ENCODE measurements at regions not wholly inside any gene's neighbourhood (a gene's known extent, or its start where the extent isn't known, plus 50 kb on each side); places are given as distances from the start of the nearest gene placed in this dataset.

- no peak for DNase-seq (ENCODE audit: extremely low read depth, low read depth)
- no peak for TF ChIP-seq CTCF (IDR thresholded peaks at IDR 0.05; ENCODE audit: low read depth, low read length, missing control alignments)
- H3K4me3 ChIP-seq (replicated peaks; ENCODE audit: low read depth, low read length), result no peak overlapping the region
Observed at GRCh38 chr7:84283798-84284197, 89.2 kb upstream of the SEMA3A start.

GRCh38 chr7:84281518-84281917 is 86.9 kb upstream of the SEMA3A start:
- DNase-seq (ENCODE audit: extremely low read depth, low read depth), result no peak
- H3K4me3 ChIP-seq (replicated peaks; ENCODE audit: low read depth, low read length), result no peak overlapping the region
- TF ChIP-seq CTCF (IDR thresholded peaks at IDR 0.05; ENCODE audit: low read depth, low read length, missing control alignments), result no peak

GRCh38 chr7:84277628-84278224 is 83.1 kb upstream of the SEMA3A start:
- no peak overlapping the region for H3K4me3 ChIP-seq (replicated peaks; ENCODE audit: low read depth, low read length)
- TF ChIP-seq CTCF (IDR thresholded peaks at IDR 0.05; ENCODE audit: low read depth, low read length, missing control alignments), result no peak
- no peak for DNase-seq (ENCODE audit: extremely low read depth, low read depth)

- no peak overlapping the region for H3K4me3 ChIP-seq (replicated peaks; ENCODE audit: low read depth, low read length)
- no peak for TF ChIP-seq CTCF (IDR thresholded peaks at IDR 0.05; ENCODE audit: low read depth, low read length, missing control alignments)
- DNase-seq (ENCODE audit: extremely low read depth, low read depth), result no peak
Observed at GRCh38 chr7:84274029-84274638, 79.5 kb upstream of the SEMA3A start.

- DNase-seq (ENCODE audit: extremely low read depth, low read depth), result no peak
- H3K4me3 ChIP-seq (replicated peaks; ENCODE audit: low read depth, low read length), result no peak overlapping the region
- no peak for TF ChIP-seq CTCF (IDR thresholded peaks at IDR 0.05; ENCODE audit: low read depth, low read length, missing control alignments)
Observed at GRCh38 chr7:84271543-84271942, 77.0 kb upstream of the SEMA3A start.

GRCh38 chr7:84264396-84264795 is 69.8 kb upstream of the SEMA3A start:
- H3K4me3 ChIP-seq (replicated peaks; ENCODE audit: low read depth, low read length), result no peak overlapping the region
- TF ChIP-seq CTCF (IDR thresholded peaks at IDR 0.05; ENCODE audit: low read depth, low read length, missing control alignments), result no peak
- DNase-seq (ENCODE audit: extremely low read depth, low read depth), result no peak

- TF ChIP-seq CTCF (IDR thresholded peaks at IDR 0.05; ENCODE audit: low read depth, low read length, missing control alignments), result no peak
- H3K4me3 ChIP-seq (replicated peaks; ENCODE audit: low read depth, low read length), result no peak overlapping the region
- DNase-seq (ENCODE audit: extremely low read depth, low read depth), result no peak
Observed at GRCh38 chr7:84263106-84263505, 68.5 kb upstream of the SEMA3A start.

All from HFF-Myc (cell line).